SKM-1 treated with dmso at 0.1 percent for 144 hours (cell line): ENCODE measurements at regions not wholly inside any gene's neighbourhood (a gene's known extent, or its start where the extent isn't known, plus 50 kb on each side); places are given as distances from the start of the nearest gene placed in this dataset.

ENCODE experiments used
- DNase-seq: peaks from one replicate; lab custom pipeline; 2025; ENCODE audit not compliant: unreplicated experiment; lab: John Stamatoyannopoulos, UW

DNA sequence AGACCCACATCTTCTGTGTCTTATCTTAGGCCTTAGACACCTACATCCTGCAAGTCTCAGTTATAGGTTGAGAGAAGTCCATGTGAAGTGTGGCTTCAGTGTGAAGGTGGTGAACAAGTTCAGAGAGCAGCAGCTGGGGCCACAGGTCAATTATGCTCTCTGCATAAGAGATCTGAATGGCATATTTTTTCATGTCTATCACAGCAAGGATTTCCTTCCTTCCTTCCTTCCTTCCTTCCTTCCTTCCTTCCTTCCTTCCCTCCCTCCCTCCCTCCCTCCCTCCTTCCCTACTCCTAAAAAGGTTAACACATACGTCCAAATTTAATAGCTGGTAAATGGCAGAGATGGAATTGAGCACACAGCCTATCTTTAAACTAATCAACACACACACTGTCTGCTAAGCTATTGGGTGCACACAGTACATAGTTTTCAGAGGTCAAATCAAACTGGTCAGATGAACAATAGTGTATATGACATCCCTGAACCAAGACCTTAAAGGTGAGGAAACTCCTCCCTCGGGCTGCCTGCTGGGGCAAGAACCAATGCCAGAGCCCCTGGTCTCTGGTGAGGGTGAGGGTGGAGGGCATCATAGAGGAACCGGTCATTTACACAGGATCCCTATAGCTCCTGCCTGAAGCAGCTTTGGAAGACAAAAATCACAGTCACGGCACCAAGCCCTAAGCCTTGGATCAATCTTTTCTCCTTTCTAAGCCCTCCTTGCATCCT lies 240.9 kb downstream of the ICOS start:
- no peak for DNase-seq

DNA sequence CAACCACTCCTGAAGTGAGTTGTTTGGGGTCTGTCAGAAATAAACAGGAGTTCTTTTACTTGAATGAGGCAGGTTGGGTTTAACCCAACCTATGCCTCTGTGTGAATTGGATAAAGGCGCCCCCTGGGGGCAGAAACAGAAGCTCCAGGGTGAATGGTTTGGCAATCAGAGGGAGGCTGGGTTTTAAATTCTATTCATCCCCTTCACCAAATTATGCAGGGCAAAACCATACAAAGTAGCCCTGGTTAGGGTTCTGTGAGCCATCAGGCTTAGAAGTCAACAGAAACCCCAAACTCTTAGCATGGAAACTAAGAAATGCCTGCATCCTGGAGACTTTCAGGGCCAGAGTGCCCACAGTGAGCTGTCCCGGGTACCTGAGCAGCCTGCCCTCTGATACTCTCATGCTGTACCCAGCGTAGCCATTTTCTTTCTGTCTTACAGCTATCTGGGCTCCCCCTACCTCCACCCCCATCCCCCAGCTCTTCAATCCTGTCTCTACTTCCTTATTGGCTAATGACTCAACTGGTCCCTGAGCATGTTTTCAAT lies 241.5 kb downstream of the ICOS start:
- peak; percentile 11 for DNase-seq

DNA sequence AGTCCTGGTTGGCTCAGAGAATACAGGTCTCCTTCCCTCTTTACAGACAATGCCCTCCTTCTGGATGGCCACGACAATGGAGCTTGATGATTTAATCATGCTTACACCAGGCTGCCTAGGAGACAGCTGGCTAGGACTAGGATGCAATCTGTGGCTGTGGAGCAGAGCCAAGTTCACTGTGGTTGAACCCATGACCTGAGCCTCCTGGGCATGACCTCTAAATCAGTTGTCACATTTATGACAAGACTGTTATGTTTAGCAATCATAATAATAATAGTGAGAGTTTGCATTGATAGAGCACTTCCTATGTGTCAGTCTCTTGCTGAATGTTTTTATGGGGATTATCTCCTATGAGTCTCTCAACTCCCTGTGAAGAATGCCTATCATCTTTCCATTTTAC lies 244.1 kb downstream of the ICOS start:
- DNase-seq, result no peak

- no peak for DNase-seq
Measured at GRCh38 chr2:204183608-204184007, 247.0 kb downstream of the ICOS start.

DNA sequence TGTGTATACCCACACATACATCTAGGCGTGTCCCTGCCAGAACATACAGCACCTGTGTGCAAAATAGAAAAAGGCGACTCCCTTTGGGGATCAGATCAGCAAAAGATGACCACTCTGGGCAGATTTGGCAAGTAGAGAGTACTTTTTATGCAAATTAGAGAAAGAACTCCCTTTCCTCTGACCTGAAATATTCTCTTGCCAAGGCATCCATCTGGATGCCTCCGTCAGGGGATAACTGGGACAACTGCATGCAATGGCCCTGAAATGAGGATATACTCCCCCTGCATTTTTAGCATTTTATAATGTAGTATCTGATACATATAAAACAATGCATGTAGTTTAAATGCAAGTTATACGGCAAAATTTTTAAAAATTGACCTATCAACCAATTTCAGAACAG lies 247.7 kb downstream of the ICOS start:
- DNase-seq, result no peak

DNA sequence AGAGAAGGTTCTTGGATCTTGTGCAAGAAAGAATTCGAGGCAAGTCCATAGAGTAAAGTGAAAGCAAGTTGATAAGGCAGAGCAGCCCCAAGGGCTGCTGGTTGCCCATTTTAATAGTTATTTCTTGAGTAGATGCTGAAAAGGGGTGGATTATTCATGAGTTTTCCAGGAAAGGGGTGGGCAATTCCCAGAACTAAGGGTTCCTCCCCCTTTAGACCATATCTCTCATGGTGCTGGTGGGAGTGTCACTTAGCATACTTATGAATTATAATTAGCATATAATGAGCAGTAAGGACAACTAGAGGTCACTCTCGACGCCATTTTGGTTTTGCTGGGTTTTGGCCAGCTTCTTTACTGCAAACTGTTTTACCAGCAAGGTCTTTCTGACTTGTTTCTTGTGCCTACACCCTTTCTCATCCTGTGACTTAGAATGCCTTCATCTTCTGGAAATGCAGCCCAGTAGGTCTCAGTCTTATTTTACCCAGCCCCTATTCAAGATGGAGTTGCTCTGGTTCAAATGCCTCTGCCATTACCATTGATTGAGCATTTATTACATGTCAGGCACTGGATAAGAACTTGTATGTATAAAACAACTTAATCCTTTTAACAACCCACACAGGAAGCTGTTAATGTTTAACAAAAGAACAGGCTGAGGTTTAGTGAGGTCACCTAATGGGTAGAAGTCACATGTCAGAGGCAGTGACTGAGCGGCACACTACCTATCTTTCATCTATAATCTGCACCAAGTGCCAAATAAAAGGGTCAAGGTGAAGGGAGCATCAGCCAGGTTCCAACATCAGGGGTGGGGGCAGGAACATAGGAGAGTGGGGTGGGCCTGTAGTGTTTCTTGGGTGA lies 250.9 kb downstream of the ICOS start:
- DNase-seq, result no peak

GRCh38 chr2:204191574-204191973 lies 255.0 kb downstream of the ICOS start:
- DNase-seq, result no peak

DNA sequence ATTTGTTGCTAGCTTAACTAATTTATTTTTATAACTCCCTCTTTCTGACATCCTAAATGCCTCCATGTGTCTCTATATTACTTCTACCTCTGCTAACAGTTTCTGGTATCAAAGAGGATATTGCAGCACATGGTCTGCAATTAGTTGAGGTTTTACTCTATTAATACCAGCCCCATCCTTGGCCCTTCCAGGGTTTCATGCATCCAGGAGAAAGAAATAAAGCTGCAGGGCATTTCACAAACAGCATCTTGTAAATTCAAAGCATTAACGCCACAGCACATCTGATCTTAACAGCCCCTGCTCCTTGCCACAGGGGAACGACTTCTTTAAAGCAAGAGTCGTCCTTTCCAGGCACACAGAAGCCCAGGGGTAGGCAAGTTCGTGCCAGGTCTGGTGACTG lies 258.9 kb downstream of the ICOS start:
- no peak for DNase-seq

GRCh38 chr2:204197336-204198005 lies 260.9 kb downstream of the ICOS start:
- DNase-seq, result no peak

- DNase-seq, result peak; percentile 6
Measured at GRCh38 chr2:204199357-204199756, 262.8 kb downstream of the ICOS start.

DNA sequence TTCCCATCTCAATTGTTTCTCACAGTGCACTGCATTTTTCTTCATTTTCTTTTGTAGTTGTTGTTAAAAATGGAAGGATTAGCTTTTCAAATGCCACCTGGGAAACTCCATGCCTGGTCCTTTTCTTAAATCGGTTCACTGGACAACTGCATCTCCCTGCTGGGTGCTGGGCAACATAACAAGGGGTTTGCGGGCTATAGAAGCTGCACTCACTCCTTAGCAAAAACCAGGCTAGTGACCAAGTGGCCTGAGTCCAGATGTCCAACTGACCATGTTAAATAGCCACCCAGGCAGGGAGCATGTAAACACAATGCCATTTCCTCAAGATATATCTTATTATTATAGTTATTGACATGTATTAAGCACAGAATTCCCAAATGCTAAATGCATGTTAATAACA lies 264.9 kb downstream of the ICOS start:
- DNase-seq, result no peak

DNA sequence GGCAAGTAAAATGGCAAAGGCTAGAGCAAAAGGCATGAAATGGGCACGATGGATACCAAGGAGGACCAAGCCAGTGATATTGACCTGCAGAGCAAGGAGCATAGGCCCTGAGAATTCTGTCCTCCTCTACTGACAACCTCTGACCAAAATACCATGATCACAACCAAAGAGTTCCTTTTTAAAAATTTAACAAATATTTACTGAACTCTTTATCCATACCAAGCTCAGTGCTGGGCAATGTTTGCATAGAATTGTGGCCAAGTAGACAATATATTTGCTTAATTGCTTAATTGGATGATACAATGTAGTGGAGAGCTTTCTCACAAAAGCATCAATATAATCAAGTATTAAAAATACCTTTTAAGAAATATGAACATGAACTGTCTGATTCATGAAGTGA lies 265.7 kb downstream of the ICOS start:
- DNase-seq, result no peak

- DNase-seq, result no peak
Measured at GRCh38 chr2:204203704-204204103, 267.1 kb downstream of the ICOS start.

- no peak for DNase-seq
Measured at GRCh38 chr2:204205082-204205481, 268.5 kb downstream of the ICOS start.

GRCh38 chr2:204205538-204205937 lies 269.0 kb downstream of the ICOS start:
- no peak for DNase-seq

DNA sequence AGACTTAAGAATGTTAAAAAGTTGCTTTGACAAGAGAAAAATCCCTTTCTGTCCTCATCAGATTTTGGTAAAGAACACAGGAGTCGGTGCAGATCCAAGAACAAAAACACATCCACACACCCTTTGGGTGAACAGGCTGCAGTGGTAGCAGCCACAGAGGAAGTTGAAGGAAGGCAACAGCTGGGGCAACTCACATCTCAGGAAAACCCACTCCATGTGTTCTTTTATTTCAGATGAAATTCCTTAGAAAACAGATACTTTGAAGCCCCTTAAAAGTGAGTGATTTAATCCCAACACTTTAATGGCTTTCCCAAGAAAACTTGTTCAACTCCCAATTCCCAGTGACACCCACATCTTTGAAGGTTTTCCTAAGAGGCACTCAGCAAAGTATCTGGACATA lies 271.3 kb downstream of the ICOS start:
- no peak for DNase-seq

DNA sequence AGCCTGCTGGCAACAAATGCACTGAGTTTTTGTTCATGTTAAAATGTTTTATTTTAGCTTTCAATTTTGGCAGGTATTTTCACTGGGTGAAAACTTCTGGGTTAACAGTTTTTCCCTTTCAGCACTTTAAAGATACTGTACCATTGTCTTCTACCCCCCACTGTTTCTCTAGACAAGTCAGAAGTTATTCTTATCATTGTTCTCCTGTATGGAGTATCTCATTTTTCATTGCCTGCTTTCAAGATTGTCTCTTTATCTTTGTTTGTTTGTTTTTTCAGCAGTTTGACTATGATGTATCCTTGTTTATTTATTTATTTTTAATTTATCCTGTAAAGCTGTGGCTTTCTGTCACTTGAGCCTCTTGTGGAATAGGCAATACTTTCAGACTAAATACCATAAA lies 277.0 kb downstream of the ICOS start:
- no peak for DNase-seq

DNA sequence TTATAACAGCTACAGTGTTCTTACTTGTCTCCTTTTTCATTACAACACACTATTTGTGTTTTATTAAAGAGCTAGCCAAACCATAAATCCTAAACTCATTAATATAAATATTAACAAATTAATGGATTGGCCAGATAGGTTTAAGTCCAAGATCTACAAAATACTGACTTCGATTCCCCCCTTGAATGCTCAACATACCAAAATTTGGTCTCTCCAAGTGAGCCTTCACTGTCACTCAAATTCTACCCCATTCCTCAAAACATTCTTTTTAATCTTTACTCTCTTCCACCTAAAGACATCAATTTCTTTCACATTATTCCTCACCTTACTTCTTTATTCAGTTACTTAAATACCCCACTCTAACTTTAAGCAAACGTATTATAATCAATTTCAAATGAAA lies 281.5 kb downstream of the ICOS start:
- DNase-seq, result no peak

GRCh38 chr2:204219196-204219595 lies 282.6 kb downstream of the ICOS start:
- DNase-seq, result no peak

DNA sequence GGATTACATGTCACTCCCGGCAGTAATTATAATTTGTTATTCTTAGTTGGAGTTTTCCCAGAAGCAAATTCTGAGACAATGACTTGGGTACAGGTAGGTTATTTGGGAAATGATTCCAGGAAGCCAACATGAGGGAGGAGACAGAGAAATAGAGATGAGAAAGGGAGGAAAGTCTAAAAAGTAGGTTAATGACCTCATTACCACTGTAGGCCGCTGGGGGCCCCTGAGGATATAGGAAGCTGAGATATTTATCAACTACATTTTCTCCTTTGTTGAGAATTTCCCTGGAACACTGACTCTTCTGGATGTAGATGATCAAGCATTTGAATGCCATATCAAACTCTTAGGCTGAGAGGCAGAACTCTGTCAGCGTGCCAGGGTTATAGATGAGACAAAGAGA lies 284.3 kb downstream of the ICOS start:
- no peak for DNase-seq

GRCh38 chr2:204223046-204223445 lies 286.5 kb downstream of the ICOS start:
- DNase-seq, result no peak

GRCh38 chr2:204223544-204223943 lies 287.0 kb downstream of the ICOS start:
- DNase-seq, result no peak
